ENCODE measurements at regions not wholly inside any gene's neighbourhood (a gene's known extent, or its start where the extent isn't known, plus 50 kb on each side); places are given as distances from the start of the nearest gene placed in this dataset.

DNA sequence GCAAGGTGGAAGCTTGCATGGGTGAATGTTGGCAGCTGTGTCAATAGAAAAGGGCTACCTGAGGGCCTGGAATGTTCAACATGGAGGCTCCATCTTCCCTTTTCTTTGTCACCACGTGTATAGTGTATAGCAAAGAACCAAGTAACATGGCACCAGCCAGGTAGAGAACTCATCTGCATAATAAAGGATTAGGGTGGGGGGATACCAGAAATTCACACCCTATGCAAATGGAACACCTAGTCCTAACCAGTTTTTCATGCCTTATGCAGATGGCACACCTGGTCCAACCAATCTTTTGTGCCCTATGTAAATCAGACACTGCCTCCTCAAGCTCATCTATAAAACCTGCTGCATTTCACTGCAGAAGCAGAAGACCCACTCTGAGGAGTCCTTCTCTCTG, 169.6 kb upstream of the GLRA2 start (continued):
- TF ChIP-seq KIAA2018 (CRISPR knock-in tag; IDR thresholded peaks at IDR 0.05; ENCODE audit: borderline replicate concordance) (no peak), ZNF709 (CRISPR knock-in tag; IDR thresholded peaks at IDR 0.05) (no peak), HNF1A (IDR thresholded peaks at IDR 0.05; ENCODE audit: low read depth) (no peak), HNF1A (CRISPR knock-in tag; IDR thresholded peaks at IDR 0.05; ENCODE audit: borderline replicate concordance) (no peak), ZNF260 (CRISPR knock-in tag; IDR thresholded peaks at IDR 0.05; ENCODE audit: borderline replicate concordance, low read depth) (no peak), DNMT1 (CRISPR knock-in tag; IDR thresholded peaks at IDR 0.05) (no peak), ZKSCAN5 (CRISPR knock-in tag; IDR thresholded peaks at IDR 0.05) (no peak), PAX8 (CRISPR knock-in tag; IDR thresholded peaks at IDR 0.05; ENCODE audit: borderline replicate concordance) (no peak), NCOR1 (IDR thresholded peaks at IDR 0.05; ENCODE audit: borderline replicate concordance, low read length) (no peak), PRMT3 (CRISPR knock-in tag; IDR thresholded peaks at IDR 0.05; ENCODE audit: borderline replicate concordance, low read depth) (no peak)
- TF ChIP-seq, protein P1, sequence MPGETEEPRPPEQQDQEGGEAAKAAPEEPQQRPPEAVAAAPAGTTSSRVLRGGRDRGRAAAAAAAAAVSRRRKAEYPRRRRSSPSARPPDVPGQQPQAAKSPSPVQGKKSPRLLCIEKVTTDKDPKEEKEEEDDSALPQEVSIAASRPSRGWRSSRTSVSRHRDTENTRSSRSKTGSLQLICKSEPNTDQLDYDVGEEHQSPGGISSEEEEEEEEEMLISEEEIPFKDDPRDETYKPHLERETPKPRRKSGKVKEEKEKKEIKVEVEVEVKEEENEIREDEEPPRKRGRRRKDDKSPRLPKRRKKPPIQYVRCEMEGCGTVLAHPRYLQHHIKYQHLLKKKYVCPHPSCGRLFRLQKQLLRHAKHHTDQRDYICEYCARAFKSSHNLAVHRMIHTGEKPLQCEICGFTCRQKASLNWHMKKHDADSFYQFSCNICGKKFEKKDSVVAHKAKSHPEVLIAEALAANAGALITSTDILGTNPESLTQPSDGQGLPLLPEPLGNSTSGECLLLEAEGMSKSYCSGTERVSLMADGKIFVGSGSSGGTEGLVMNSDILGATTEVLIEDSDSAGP (CRISPR knock-in tag; IDR thresholded peaks at IDR 0.05; ENCODE audit: borderline replicate concordance), result no peak
- TF ChIP-seq, protein P2, sequence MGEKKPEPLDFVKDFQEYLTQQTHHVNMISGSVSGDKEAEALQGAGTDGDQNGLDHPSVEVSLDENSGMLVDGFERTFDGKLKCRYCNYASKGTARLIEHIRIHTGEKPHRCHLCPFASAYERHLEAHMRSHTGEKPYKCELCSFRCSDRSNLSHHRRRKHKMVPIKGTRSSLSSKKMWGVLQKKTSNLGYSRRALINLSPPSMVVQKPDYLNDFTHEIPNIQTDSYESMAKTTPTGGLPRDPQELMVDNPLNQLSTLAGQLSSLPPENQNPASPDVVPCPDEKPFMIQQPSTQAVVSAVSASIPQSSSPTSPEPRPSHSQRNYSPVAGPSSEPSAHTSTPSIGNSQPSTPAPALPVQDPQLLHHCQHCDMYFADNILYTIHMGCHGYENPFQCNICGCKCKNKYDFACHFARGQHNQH (CRISPR knock-in tag; IDR thresholded peaks at IDR 0.05), result no peak
